Activated CD4-positive, alpha-beta T cell treated with anti-CD3 and anti-CD28 coated beads, Interleukin-2, amount 50 U/mL, for 48 hours (primary cell): ENCODE measurements at regions not wholly inside any gene's neighbourhood (a gene's known extent, or its start where the extent isn't known, plus 50 kb on each side); places are given as distances from the start of the nearest gene placed in this dataset.

Experiments used
- DNase-seq, 2 experiments: peaks; one replicate each; pipeline ENCODE4 v3.0.0-alpha.2; 2020

GRCh38 chr3:194267744-194268653 lies 83.1 kb downstream of the CPN2 start:
- DNase-seq = no peak

- no peak for DNase-seq
These were observed 82.2 kb downstream of the CPN2 start for GRCh38 chr3:194268654-194269512.

GRCh38 chr3:194269610-194270145 lies 81.5 kb downstream of the CPN2 start:
- DNase-seq = no peak

GRCh38 chr3:194270627-194271459 lies 80.3 kb downstream of the CPN2 start:
- no peak for DNase-seq

GRCh38 chr3:194271460-194272035 lies 79.6 kb downstream of the CPN2 start:
- no peak for DNase-seq

GRCh38 chr3:194272221-194272620 lies 78.9 kb downstream of the CPN2 start:
- DNase-seq = no peak

GRCh38 chr3:194272861-194273742 lies 78.0 kb downstream of the CPN2 start:
- DNase-seq = no peak

GRCh38 chr3:194273743-194274310 lies 77.3 kb downstream of the CPN2 start:
- no peak for DNase-seq

GRCh38 chr3:194274424-194275085 lies 76.6 kb downstream of the CPN2 start:
- DNase-seq = no peak

- DNase-seq = no peak
These were observed 75.8 kb downstream of the CPN2 start for GRCh38 chr3:194275291-194275690.

GRCh38 chr3:194275721-194276120 lies 75.4 kb downstream of the CPN2 start:
- no peak for DNase-seq

- no peak for DNase-seq
These were observed 74.4 kb downstream of the CPN2 start for GRCh38 chr3:194276768-194277103.

GRCh38 chr3:194277104-194277785 lies 73.9 kb downstream of the CPN2 start:
- DNase-seq = no peak

- no peak for DNase-seq
These were observed 73.4 kb downstream of the CPN2 start for GRCh38 chr3:194277786-194278130.

GRCh38 chr3:194278186-194278845 lies 72.8 kb downstream of the CPN2 start:
- DNase-seq = no peak

GRCh38 chr3:194279101-194279500 lies 72.0 kb downstream of the CPN2 start:
- DNase-seq = no peak

GRCh38 chr3:194279701-194280360 lies 71.3 kb downstream of the CPN2 start:
- DNase-seq = no peak

- DNase-seq = no peak
These were observed 70.4 kb downstream of the CPN2 start for GRCh38 chr3:194280777-194281176.

- no peak for DNase-seq
These were observed 69.8 kb downstream of the CPN2 start for GRCh38 chr3:194281306-194281705.
